ENCODE measurements at regions not wholly inside any gene's neighbourhood (a gene's known extent, or its start where the extent isn't known, plus 50 kb on each side); places are given as distances from the start of the nearest gene placed in this dataset.
A peak's percentile ranks its signal among the peaks of the same experiment; 100 is the strongest.
"Not testable (repeated sequence)": the region's sequence is repeated elsewhere in the genome, so short reads cannot be mapped to it uniquely, and the experiment has no call there.

- Mint-ChIP-seq H3K27me3 (ENCODE audit: unreplicated experiment) (peaks cover 8% of the 10 kb centered on the region), H3K27ac (ENCODE audit: unreplicated experiment) (no peak overlapping the region), H3K36me3 (ENCODE audit: unreplicated experiment) (no peaks in the 10 kb centered on the region), H3K4me3 (ENCODE audit: unreplicated experiment) (no peak overlapping the region), H3K9me3 (ENCODE audit: unreplicated experiment) (no peaks in the 10 kb centered on the region), H3K4me1 (ENCODE audit: unreplicated experiment) (peaks cover 24% of the 10 kb centered on the region)
- no peak for DNase-seq (ENCODE audit: extremely low spot score, unreplicated experiment)
- no peak for TF ChIP-seq CTCF (IDR thresholded peaks at IDR 0.05)
Observed at GRCh38 chr11:45407226-45407625, 121.1 kb upstream of the SYT13 start.

GRCh38 chr11:45405916-45406670 is 120.0 kb upstream of the SYT13 start:
- Mint-ChIP-seq H3K27me3 (ENCODE audit: unreplicated experiment) (peaks cover 8% of the 10 kb centered on the region), H3K27ac (ENCODE audit: unreplicated experiment) (no peak overlapping the region), H3K4me3 (ENCODE audit: unreplicated experiment) (no peak overlapping the region), H3K4me1 (ENCODE audit: unreplicated experiment) (peaks cover 16% of the 10 kb centered on the region), H3K9me3 (ENCODE audit: unreplicated experiment) (no peaks in the 10 kb centered on the region), H3K36me3 (ENCODE audit: unreplicated experiment) (no peaks in the 10 kb centered on the region)
- peak; percentile 58 for TF ChIP-seq CTCF (IDR thresholded peaks at IDR 0.05)
- no peak for DNase-seq (ENCODE audit: extremely low spot score, unreplicated experiment)

GRCh38 chr11:45403521-45403920 is 117.4 kb upstream of the SYT13 start:
- not testable (repeated sequence) for H3K9me3 Mint-ChIP-seq (ENCODE audit: unreplicated experiment); DNase-seq (ENCODE audit: extremely low spot score, unreplicated experiment); H3K27ac Mint-ChIP-seq (ENCODE audit: unreplicated experiment); H3K4me3 Mint-ChIP-seq (ENCODE audit: unreplicated experiment); H3K36me3 Mint-ChIP-seq (ENCODE audit: unreplicated experiment); H3K27me3 Mint-ChIP-seq (ENCODE audit: unreplicated experiment)
- peaks cover 14% of the 10 kb centered on the region for H3K4me1 Mint-ChIP-seq (ENCODE audit: unreplicated experiment)

- no peak for TF ChIP-seq CTCF (IDR thresholded peaks at IDR 0.05)
- no peak for DNase-seq (ENCODE audit: extremely low spot score, unreplicated experiment)
- Mint-ChIP-seq H3K36me3 (ENCODE audit: unreplicated experiment) (no peaks in the 10 kb centered on the region), H3K9me3 (ENCODE audit: unreplicated experiment) (no peaks in the 10 kb centered on the region), H3K4me1 (ENCODE audit: unreplicated experiment) (peaks cover 14% of the 10 kb centered on the region), H3K27ac (ENCODE audit: unreplicated experiment) (no peak overlapping the region), H3K4me3 (ENCODE audit: unreplicated experiment) (no peak overlapping the region), H3K27me3 (ENCODE audit: unreplicated experiment) (peaks cover 8% of the 10 kb centered on the region)
Observed at GRCh38 chr11:45402049-45402630, 116.0 kb upstream of the SYT13 start.

- no peaks in the 10 kb centered on the region for H3K9me3 Mint-ChIP-seq (ENCODE audit: unreplicated experiment)
- H3K4me1 Mint-ChIP-seq (ENCODE audit: unreplicated experiment): peaks cover 14% of the 10 kb centered on the region
- peaks cover 8% of the 10 kb centered on the region for H3K27me3 Mint-ChIP-seq (ENCODE audit: unreplicated experiment)
- H3K36me3 Mint-ChIP-seq (ENCODE audit: unreplicated experiment): no peaks in the 10 kb centered on the region
- H3K27ac Mint-ChIP-seq (ENCODE audit: unreplicated experiment): peak overlapping the region; percentile 24
- no peak for TF ChIP-seq CTCF (IDR thresholded peaks at IDR 0.05)
- no peak for DNase-seq (ENCODE audit: extremely low spot score, unreplicated experiment)
- no peak overlapping the region for H3K4me3 Mint-ChIP-seq (ENCODE audit: unreplicated experiment)
Observed at GRCh38 chr11:45400591-45400990, 114.5 kb upstream of the SYT13 start.

Measured in osteocyte (in vitro differentiated cells).